Mesendoderm (in vitro differentiated cells): ENCODE measurements at regions not wholly inside any gene's neighbourhood (a gene's known extent, or its start where the extent isn't known, plus 50 kb on each side); places are given as distances from the start of the nearest gene placed in this dataset.

Experiments used
- DNase-seq: peaks from one replicate; pipeline ENCODE4 v3.0.0; 2013
- H2AK5ac ChIP-seq: 2 replicates; pipeline ENCODE4 v1.6.1; 2013; ENCODE audit warnings: low read length, inconsistent platforms
- H2BK120ac ChIP-seq: 2 replicates; pipeline ENCODE4 v1.6.1; 2013; ENCODE audit warnings: low read depth, mild to moderate bottlenecking, low read length, moderate library complexity, mixed read lengths
- H2BK15ac ChIP-seq: replicated peaks from 2 replicates; pipeline ENCODE4 v1.6.1; 2013; ENCODE audit warnings: low read depth, mild to moderate bottlenecking, moderate library complexity
- H2BK5ac ChIP-seq: 2 replicates; pipeline ENCODE4 v1.6.1; 2013; ENCODE audit warnings: low read length, inconsistent platforms
- H3K18ac ChIP-seq: 2 replicates; pipeline ENCODE4 v1.6.1; 2013; ENCODE audit warnings: mild to moderate bottlenecking, low read length, mixed read lengths
- H3K23ac ChIP-seq: one replicate; pipeline ENCODE4 v1.6.1; 2013; ENCODE audit warnings: low read length
- H3K27ac ChIP-seq: 2 replicates; pipeline ENCODE4 v1.5.1; 2013; ENCODE audit warnings: low read depth, mild to moderate bottlenecking, inconsistent platforms, low read length, moderate library complexity
- H3K27me3 ChIP-seq: 2 replicates; pipeline ENCODE4 v1.6.1; 2013; ENCODE audit warnings: low read length, control low read depth, mild to moderate bottlenecking, inconsistent platforms; ENCODE audit not compliant: insufficient read depth, poor library complexity
- H3K36me3 ChIP-seq: 2 replicates; pipeline ENCODE4 v1.6.1; 2013; ENCODE audit warnings: low read length, inconsistent platforms; ENCODE audit not compliant: control insufficient read depth, insufficient read depth
- H3K4ac ChIP-seq: one replicate; pipeline ENCODE4 v1.6.1; 2013; ENCODE audit warnings: low read depth, mild to moderate bottlenecking, low read length, moderate library complexity
- H3K4me1 ChIP-seq: 2 replicates; pipeline ENCODE4 v1.6.1; 2013; ENCODE audit warnings: low read depth, low read length, inconsistent platforms; ENCODE audit not compliant: control insufficient read depth
- H3K4me2 ChIP-seq: 2 replicates; pipeline ENCODE4 v1.6.1; 2013; ENCODE audit warnings: low read length
- H3K4me3 ChIP-seq: 2 replicates; pipeline ENCODE4 v1.5.1; 2013; ENCODE audit warnings: mild to moderate bottlenecking, low read length
- H3K56ac ChIP-seq: one replicate; pipeline ENCODE4 v1.6.1; 2013; ENCODE audit warnings: low read length
- H3K79me1 ChIP-seq: 2 replicates; pipeline ENCODE4 v1.6.1; 2013; ENCODE audit warnings: low read length, inconsistent platforms
- H3K79me2 ChIP-seq: 2 replicates; pipeline ENCODE4 v1.6.1; 2013; ENCODE audit warnings: mild to moderate bottlenecking, low read length; ENCODE audit not compliant: control insufficient read depth, insufficient read depth
- H3K9ac ChIP-seq: 2 replicates; pipeline ENCODE4 v1.6.1; 2013; ENCODE audit warnings: low read length, inconsistent platforms
- H4K5ac ChIP-seq: one replicate; pipeline ENCODE4 v1.6.1; 2013; ENCODE audit warnings: low read length
- H4K8ac ChIP-seq: one replicate; pipeline ENCODE4 v1.6.1; 2013; ENCODE audit warnings: low read depth, mild to moderate bottlenecking, control low read depth, low read length, moderate library complexity
- WGBS: extraction: QIAGEN DNeasy Blood & Tissue Kit; methylation state at CpG from one replicate; pipeline ENCODE4 v1.1.7; 2013; ENCODE audit warnings: low lambda C conversion rate, missing lambda C conversion rate; ENCODE audit not compliant: insufficient coverage; ENCODE audit errors: extremely low coverage; 5-methylcytosine and 5-hydroxymethylcytosine counted together

DNA sequence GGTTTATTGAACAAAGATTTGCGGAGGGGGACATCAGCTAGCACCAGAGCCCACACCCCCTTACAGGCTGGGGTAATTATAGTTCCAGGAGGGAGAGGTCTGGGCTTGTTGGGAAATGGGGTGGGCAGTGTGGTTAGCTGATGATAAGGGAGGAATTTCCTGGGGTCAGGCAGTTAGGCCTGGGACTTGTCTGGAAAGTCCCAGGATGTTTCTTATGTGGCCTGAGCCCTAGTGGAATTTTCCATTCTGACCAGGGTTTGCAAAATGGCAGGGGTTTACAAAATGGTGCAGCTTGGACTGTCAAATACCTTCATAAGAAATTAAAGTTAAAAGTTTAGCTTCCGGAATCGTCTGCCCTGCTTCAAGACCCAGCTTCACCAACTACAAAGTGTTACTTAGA, 199.1 kb downstream of the FBXO15 start:
- WGBS = no CpG with 5 or more reads among the region's 3 CpGs

DNA sequence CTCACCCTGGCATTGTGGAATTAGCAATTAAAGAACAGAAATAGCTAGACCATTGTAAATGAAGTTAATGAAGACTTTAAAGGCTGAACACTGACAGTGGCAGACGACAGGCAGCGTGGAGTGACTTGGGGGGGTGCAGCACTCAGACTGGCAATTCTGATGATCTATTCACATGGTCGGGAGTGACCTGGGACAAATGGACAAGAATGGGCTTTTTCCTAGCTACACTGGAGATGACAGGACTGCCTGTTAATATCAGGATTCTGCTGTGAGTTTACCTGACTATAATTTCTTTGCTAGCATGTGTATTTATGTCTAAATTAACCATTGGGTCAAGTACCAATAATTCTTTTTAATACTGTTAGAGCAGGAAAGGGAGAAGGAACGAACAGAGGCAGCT, 199.6 kb downstream of the FBXO15 start:
- peak overlapping the region; percentile 13 for H3K18ac ChIP-seq
- no peaks in the 10 kb centered on the region for H3K27me3 ChIP-seq
- no peaks in the 10 kb centered on the region for H3K79me2 ChIP-seq
- no peak overlapping the region for H2BK5ac ChIP-seq
- H2BK15ac ChIP-seq = no peak overlapping the region
- H3K4me1 ChIP-seq = peaks cover 4% of the 10 kb centered on the region
- no peak overlapping the region for H3K9ac ChIP-seq
- no peak overlapping the region for H3K4me3 ChIP-seq
- no peak overlapping the region for H3K56ac ChIP-seq
- no CpG with 5 or more reads among the region's 4 CpGs for WGBS
- H3K79me1 ChIP-seq = no peaks in the 10 kb centered on the region
- peak overlapping the region; percentile 59 for H3K4ac ChIP-seq
- peak; percentile 3 for DNase-seq
- no peak overlapping the region for H2AK5ac ChIP-seq
- no peak overlapping the region for H2BK120ac ChIP-seq
- H4K8ac ChIP-seq = no peak overlapping the region
- no peak overlapping the region for H3K4me2 ChIP-seq
- H3K27ac ChIP-seq = no peak overlapping the region
- H4K5ac ChIP-seq = no peak overlapping the region
- H3K23ac ChIP-seq = no peak overlapping the region
- H3K36me3 ChIP-seq = no peaks in the 10 kb centered on the region

More for the DNA sequence above, 199.1 kb downstream of the FBXO15 start:
- no peak overlapping the region for H2BK15ac ChIP-seq
- H3K79me1 ChIP-seq = no peaks in the 10 kb centered on the region
- no peak overlapping the region for H4K5ac ChIP-seq
- no peak overlapping the region for H2AK5ac ChIP-seq
- no peak overlapping the region for H3K4me2 ChIP-seq
- no peak overlapping the region for H2BK120ac ChIP-seq
- no peak overlapping the region for H3K18ac ChIP-seq
- no peaks in the 10 kb centered on the region for H3K36me3 ChIP-seq
- no peaks in the 10 kb centered on the region for H3K79me2 ChIP-seq
- no peaks in the 10 kb centered on the region for H3K27me3 ChIP-seq
- DNase-seq = peak; percentile 72
- H3K27ac ChIP-seq = no peak overlapping the region
- H3K9ac ChIP-seq = no peak overlapping the region
- H3K4me3 ChIP-seq = no peak overlapping the region
- no peak overlapping the region for H3K23ac ChIP-seq
- H4K8ac ChIP-seq = no peak overlapping the region
- H3K56ac ChIP-seq = no peak overlapping the region
- peaks cover 4% of the 10 kb centered on the region for H3K4me1 ChIP-seq
- no peak overlapping the region for H3K4ac ChIP-seq
- no peak overlapping the region for H2BK5ac ChIP-seq

DNA sequence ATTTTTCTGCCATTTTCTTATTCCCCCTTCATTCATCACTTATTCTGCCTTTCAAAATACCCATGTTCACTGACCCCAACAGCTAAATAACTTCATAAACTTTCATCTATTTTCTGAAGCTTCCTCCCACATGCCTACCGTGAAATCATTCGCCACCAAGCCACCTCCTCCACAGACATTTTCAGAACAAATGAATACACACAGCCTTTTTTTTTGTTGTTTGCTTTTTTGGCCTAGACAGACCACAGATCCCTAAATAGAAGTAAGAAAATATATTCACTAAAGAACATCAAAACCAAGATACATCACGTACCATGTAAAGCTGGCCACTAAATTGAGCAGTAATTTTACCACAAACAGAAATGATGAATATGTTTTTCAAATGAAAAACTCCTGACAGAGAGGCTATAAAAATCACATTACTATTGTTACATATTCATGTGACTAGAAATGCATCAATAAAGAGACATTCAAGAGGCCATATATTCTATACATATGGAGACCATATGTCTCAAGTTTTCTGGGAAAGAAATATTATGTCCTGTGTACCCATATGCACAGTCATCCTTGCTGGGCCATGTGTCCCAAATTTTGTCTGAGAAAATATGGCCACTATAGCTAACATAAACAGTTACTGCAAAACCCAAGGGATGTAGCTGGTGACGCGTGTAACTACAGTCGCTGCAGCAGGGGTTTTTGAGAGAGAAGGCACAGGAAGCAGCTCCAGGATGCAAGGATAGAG, 200.3 kb downstream of the FBXO15 start:
- no peak overlapping the region for H4K5ac ChIP-seq
- no peak overlapping the region for H3K56ac ChIP-seq
- H2BK15ac ChIP-seq = no peak overlapping the region
- H4K8ac ChIP-seq = no peak overlapping the region
- H3K18ac ChIP-seq = no peak overlapping the region
- no peak overlapping the region for H2BK120ac ChIP-seq
- no peak overlapping the region for H3K4me2 ChIP-seq
- no peak overlapping the region for H2BK5ac ChIP-seq
- no peak overlapping the region for H2AK5ac ChIP-seq
- no peak for DNase-seq
- no peak overlapping the region for H3K4ac ChIP-seq
- H3K23ac ChIP-seq = no peak overlapping the region
- no peaks in the 10 kb centered on the region for H3K79me1 ChIP-seq
- no peak overlapping the region for H3K9ac ChIP-seq
- H3K79me2 ChIP-seq = no peaks in the 10 kb centered on the region
- peaks cover 4% of the 10 kb centered on the region for H3K4me1 ChIP-seq
- H3K27me3 ChIP-seq = no peaks in the 10 kb centered on the region
- H3K36me3 ChIP-seq = no peaks in the 10 kb centered on the region
- no CpG with 5 or more reads among the region's 6 CpGs for WGBS
- no peak overlapping the region for H3K4me3 ChIP-seq
- no peak overlapping the region for H3K27ac ChIP-seq

DNA sequence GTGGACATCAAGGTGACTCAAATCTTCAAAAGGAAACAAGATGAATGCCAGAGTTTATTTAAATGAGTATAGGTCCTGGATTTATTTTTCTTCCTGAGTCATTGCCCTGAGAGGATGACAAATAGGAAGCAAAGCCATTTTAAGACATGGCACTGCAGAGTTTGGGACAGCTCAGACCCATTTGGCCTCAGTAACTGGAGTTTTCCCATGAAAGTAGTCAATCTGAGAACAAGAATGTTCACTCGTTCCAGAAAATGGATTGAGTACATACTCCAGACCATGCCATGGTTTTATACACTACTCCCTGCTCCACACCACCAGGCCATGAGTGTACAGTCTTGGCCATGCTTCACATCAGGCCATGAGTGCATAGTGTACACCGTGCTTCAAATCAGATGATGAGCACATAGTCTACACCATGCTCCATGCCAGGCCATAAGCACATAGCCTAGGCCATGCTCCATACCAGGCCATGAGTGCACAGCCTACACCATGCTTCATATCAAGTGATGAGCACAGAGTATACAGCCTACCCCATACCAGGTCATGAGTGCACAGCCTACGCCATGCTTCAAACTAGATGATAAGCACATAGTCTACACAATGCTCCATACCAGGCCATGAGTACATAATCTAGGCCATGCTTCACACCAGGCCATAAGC, 202.4 kb downstream of the FBXO15 start:
- no peak overlapping the region for H3K4ac ChIP-seq
- no peaks in the 10 kb centered on the region for H3K4me1 ChIP-seq
- H3K4me3 ChIP-seq = no peak overlapping the region
- no peak overlapping the region for H4K8ac ChIP-seq
- H2BK120ac ChIP-seq = no peak overlapping the region
- H3K4me2 ChIP-seq = no peak overlapping the region
- H3K18ac ChIP-seq = no peak overlapping the region
- no peak overlapping the region for H4K5ac ChIP-seq
- H3K27me3 ChIP-seq = no peaks in the 10 kb centered on the region
- H3K23ac ChIP-seq = no peak overlapping the region
- no peak overlapping the region for H2BK5ac ChIP-seq
- no peak overlapping the region for H3K56ac ChIP-seq
- no CpG with 5 or more reads among the region's 3 CpGs for WGBS
- no peaks in the 10 kb centered on the region for H3K79me2 ChIP-seq
- H3K9ac ChIP-seq = no peak overlapping the region
- H3K27ac ChIP-seq = no peak overlapping the region
- DNase-seq = no peak
- H2BK15ac ChIP-seq = no peak overlapping the region
- no peaks in the 10 kb centered on the region for H3K79me1 ChIP-seq
- H2AK5ac ChIP-seq = no peak overlapping the region
- H3K36me3 ChIP-seq = no peaks in the 10 kb centered on the region

DNA sequence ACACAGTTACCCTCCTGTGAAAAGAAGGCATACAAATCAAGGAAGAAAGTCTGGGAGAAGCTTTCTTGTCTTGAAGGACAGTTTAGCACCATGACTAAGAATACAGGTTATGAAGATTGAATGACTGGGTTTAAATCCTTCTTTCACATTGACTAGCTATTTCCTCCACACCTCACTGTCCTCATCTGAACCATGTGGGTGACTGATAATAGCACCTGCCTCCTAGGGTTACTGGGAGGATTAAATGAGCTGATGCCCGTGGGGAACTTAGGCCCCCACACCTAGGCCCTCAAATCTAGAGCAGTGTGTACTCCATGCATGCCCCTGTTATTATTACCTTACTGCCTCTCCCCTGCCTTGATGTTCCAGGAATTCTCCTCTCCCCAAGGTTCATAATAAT, 202.9 kb downstream of the FBXO15 start:
- Histone ChIP-seq H2BK5ac (no peak overlapping the region), H2BK120ac (no peak overlapping the region), H3K4ac (no peak overlapping the region), H3K27me3 (no peaks in the 10 kb centered on the region), H3K79me2 (no peaks in the 10 kb centered on the region), H3K9ac (no peak overlapping the region), H3K4me2 (no peak overlapping the region), H4K5ac (no peak overlapping the region), H3K36me3 (no peaks in the 10 kb centered on the region), H2BK15ac (no peak overlapping the region), H3K23ac (no peak overlapping the region), H4K8ac (no peak overlapping the region), H3K4me1 (no peaks in the 10 kb centered on the region), H2AK5ac (no peak overlapping the region), H3K4me3 (no peak overlapping the region), H3K79me1 (no peaks in the 10 kb centered on the region), H3K27ac (no peak overlapping the region), H3K56ac (no peak overlapping the region), H3K18ac (no peak overlapping the region)
- WGBS = no CpG with 5 or more reads among the region's 1 CpG
- DNase-seq = no peak
